ENCODE measurements at regions not wholly inside any gene's neighbourhood (a gene's known extent, or its start where the extent isn't known, plus 50 kb on each side); places are given as distances from the start of the nearest gene placed in this dataset.

DNA sequence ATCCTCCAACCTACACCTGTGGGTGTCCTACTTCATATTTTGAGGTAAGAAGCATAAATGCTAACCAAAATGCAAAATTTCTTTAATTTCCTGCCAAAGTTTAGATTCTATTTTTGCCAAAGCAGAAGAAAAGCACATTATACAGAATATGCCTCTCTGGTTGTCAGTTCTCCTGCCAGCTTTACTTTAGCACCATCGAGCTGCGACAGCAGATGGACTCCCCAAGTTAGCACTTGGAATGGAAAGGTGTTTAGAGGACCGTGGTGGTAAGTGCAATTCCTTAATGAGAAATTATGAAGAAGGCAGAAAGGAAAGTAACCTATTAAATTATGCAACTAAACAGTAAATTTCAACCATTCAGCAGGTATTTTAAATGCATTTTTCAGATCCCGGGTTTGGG, 326.6 kb downstream of the RERGL start:
- Histone ChIP-seq H2AK9ac (replicated peaks; ENCODE audit: low read depth, low read length, poor library complexity) (no peak overlapping the region), H3K14ac (replicated peaks; ENCODE audit: low read depth, low read length) (no peak overlapping the region), H3K18ac (ENCODE audit: low read depth, low read length) (no peak overlapping the region), H4K5ac (ENCODE audit: low read depth, low read length) (no peak overlapping the region), H2AK5ac (ENCODE audit: low read depth, low read length) (no peak overlapping the region), H3K36me3 (ENCODE audit: control insufficient read depth, insufficient read depth, low read length) (no peaks in the 10 kb centered on the region), H3K23ac (ENCODE audit: low read depth, low read length) (no peak overlapping the region), H3K9ac (ENCODE audit: low read depth, low read length) (no peak overlapping the region), H2AFZ (replicated peaks; ENCODE audit: low read length, poor library complexity) (no peak overlapping the region), H3K9me1 (ENCODE audit: insufficient read depth, low read length) (no peaks in the 10 kb centered on the region), H4K8ac (ENCODE audit: low read depth in 2 of 2, low read length in 2 of 2) (no peak overlapping the region), H3K79me1 (ENCODE audit: low read depth in 1 of 2, low read length in 2 of 2) (no peaks in the 10 kb centered on the region), H3K4me2 (ENCODE audit: low read depth, low read length) (no peak overlapping the region), H3K4ac (ENCODE audit: low read depth, low read length) (no peak overlapping the region), H2BK120ac (ENCODE audit: low read depth, low read length) (no peak overlapping the region), H3K27ac (ENCODE audit: insufficient read depth, low read length) (no peak overlapping the region), H2BK5ac (ENCODE audit: low read depth, low read length, poor library complexity, severe bottlenecking) (no peak overlapping the region), H3K4me1 (ENCODE audit: control insufficient read depth, insufficient read depth, low read length) (no peaks in the 10 kb centered on the region), H2BK15ac (ENCODE audit: low read depth, low read length) (no peak overlapping the region), H3K9me3 (ENCODE audit: control insufficient read depth, insufficient read depth, low read length) (peaks cover 12% of the 10 kb centered on the region), H2BK20ac (ENCODE audit: low read depth, low read length) (no peak overlapping the region), H3K27me3 (ENCODE audit: control insufficient read depth, insufficient read depth, low read length) (no peaks in the 10 kb centered on the region), H3K4me3 (ENCODE audit: insufficient read depth, low read depth, low read length) (no peak overlapping the region), H4K20me1 (ENCODE audit: insufficient read depth, low read length) (no peaks in the 10 kb centered on the region), H4K91ac (ENCODE audit: insufficient read depth, low read depth, low read length) (no peak overlapping the region), H3K56ac (ENCODE audit: extremely low read depth, insufficient read depth, low read length) (no peak overlapping the region)
- CTCF ChIA-PET: interaction anchor here (0.6 kb wide), 1 partner anchor 51 kb away, joined by 5 read pairs; no protein-coding TSS in a partner anchor
- intact Hi-C loops (cut with micrococcal nuclease): loop anchor here (5.0 kb wide), 1 partner anchor 84 kb away; no protein-coding TSS in a partner anchor
- WGBS, 2 experiments (ENCODE audit: extremely low coverage in 2 of 2, insufficient read length in 1 of 2): no CpG with 5 or more reads among the region's 4 CpGs
- no peak for ATAC-seq (ENCODE audit: low read depth)
- dilution Hi-C loops (cut with HindIII; ENCODE audit: low sequenced_read_pairs, unreplicated experiment): no loop called here
- DNase-seq: no peak
- no peak for TF ChIP-seq BHLHE40 (IDR thresholded peaks at IDR 0.05; ENCODE audit: low read depth, low read length)
- TF ChIP-seq NFE2L2 (IDR thresholded peaks at IDR 0.05; ENCODE audit: low read depth, low read length): no peak
- TF ChIP-seq, protein P1, sequence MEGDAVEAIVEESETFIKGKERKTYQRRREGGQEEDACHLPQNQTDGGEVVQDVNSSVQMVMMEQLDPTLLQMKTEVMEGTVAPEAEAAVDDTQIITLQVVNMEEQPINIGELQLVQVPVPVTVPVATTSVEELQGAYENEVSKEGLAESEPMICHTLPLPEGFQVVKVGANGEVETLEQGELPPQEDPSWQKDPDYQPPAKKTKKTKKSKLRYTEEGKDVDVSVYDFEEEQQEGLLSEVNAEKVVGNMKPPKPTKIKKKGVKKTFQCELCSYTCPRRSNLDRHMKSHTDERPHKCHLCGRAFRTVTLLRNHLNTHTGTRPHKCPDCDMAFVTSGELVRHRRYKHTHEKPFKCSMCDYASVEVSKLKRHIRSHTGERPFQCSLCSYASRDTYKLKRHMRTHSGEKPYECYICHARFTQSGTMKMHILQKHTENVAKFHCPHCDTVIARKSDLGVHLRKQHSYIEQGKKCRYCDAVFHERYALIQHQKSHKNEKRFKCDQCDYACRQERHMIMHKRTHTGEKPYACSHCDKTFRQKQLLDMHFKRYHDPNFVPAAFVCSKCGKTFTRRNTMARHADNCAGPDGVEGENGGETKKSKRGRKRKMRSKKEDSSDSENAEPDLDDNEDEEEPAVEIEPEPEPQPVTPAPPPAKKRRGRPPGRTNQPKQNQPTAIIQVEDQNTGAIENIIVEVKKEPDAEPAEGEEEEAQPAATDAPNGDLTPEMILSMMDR (conservative IDR thresholded peaks at IDR 0.05; ENCODE audit: low read depth, low read length): no peak
- no peak for TF ChIP-seq FOS (IDR thresholded peaks at IDR 0.05; ENCODE audit: low read depth, low read length)
- TF ChIP-seq CHD1 (IDR thresholded peaks at IDR 0.05; ENCODE audit: low read depth, low read length): no peak
- no peak for TF ChIP-seq CEBPB (IDR thresholded peaks at IDR 0.05; ENCODE audit: low read depth, low read length)
- TF ChIP-seq MAZ (IDR thresholded peaks at IDR 0.05; ENCODE audit: borderline replicate concordance, low read depth, low read length): no peak
- TF ChIP-seq, protein P2, sequence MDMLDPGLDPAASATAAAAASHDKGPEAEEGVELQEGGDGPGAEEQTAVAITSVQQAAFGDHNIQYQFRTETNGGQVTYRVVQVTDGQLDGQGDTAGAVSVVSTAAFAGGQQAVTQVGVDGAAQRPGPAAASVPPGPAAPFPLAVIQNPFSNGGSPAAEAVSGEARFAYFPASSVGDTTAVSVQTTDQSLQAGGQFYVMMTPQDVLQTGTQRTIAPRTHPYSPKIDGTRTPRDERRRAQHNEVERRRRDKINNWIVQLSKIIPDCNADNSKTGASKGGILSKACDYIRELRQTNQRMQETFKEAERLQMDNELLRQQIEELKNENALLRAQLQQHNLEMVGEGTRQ (IDR thresholded peaks at IDR 0.05; ENCODE audit: low read depth, low read length): no peak
- TF ChIP-seq MAFK (IDR thresholded peaks at IDR 0.05; ENCODE audit: low read depth, low read length): no peak
- no peak for TF ChIP-seq RAD21 (IDR thresholded peaks at IDR 0.05; ENCODE audit: low read length)
- no peak for TF ChIP-seq RFX5 (IDR thresholded peaks at IDR 0.05; ENCODE audit: low read depth, low read length)
- no peak for TF ChIP-seq POLR2A (IDR thresholded peaks at IDR 0.05; ENCODE audit: low read depth, low read length)
- POLR2A ChIA-PET (ENCODE audit: unreplicated experiment): no interaction called here
- no TSS peak for BruUV-seq (replicated peaks)
- in situ Hi-C loops (cut with MboI; ENCODE audit: low sequenced_read_pairs): loop anchor here (5.0 kb wide), 1 partner anchor 79 kb away; no protein-coding TSS in a partner anchor

All from IMR-90 (cell line).